ENCODE measurements at regions not wholly inside any gene's neighbourhood (a gene's known extent, or its start where the extent isn't known, plus 50 kb on each side); places are given as distances from the start of the nearest gene placed in this dataset.

GRCh38 chrX:8232406-8232805, 61.3 kb upstream of the VCX2 start:
- intact Hi-C loops (cut with micrococcal nuclease) = no loop called here
- DNase-seq = no peak
- no peak for ATAC-seq

DNA sequence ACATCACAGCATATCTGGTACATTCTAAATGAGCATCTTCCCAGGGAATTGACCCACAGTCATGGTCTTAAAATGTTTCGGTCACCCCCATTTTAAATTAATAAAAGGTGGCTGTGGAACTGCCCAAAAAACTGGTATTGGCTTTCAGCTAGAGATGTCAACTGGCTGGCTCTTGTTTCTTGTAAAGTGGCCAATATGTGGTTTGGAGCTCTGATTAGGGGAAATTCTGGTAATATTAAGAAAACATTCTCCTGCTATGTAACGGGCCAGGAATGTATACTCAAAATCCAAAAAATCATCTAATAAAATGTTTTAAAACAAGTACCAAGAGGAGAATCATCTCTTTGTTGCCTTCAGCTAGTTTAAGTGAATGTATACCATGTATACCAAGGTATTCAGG, 62.0 kb upstream of the VCX2 start:
- ATAC-seq (no peak), DNase-seq (no peak)
- intact Hi-C loops (cut with micrococcal nuclease) = no loop called here

GRCh38 chrX:8235026-8235425, 64.0 kb upstream of the VCX2 start:
- DNase-seq = no peak
- ATAC-seq = no peak
- intact Hi-C loops (cut with micrococcal nuclease) = no loop called here

GRCh38 chrX:8237718-8238117, 66.7 kb upstream of the VCX2 start:
- no peak for DNase-seq
- ATAC-seq = no peak
- intact Hi-C loops (cut with micrococcal nuclease) = no loop called here

GRCh38 chrX:8242431-8243020, 71.5 kb upstream of the VCX2 start:
- DNase-seq (no peak), ATAC-seq (no peak)
- intact Hi-C loops (cut with micrococcal nuclease) = no loop called here

GRCh38 chrX:8244301-8244700, 73.2 kb upstream of the VCX2 start:
- intact Hi-C loops (cut with micrococcal nuclease) = no loop called here
- ATAC-seq (no peak), DNase-seq (no peak)

DNA sequence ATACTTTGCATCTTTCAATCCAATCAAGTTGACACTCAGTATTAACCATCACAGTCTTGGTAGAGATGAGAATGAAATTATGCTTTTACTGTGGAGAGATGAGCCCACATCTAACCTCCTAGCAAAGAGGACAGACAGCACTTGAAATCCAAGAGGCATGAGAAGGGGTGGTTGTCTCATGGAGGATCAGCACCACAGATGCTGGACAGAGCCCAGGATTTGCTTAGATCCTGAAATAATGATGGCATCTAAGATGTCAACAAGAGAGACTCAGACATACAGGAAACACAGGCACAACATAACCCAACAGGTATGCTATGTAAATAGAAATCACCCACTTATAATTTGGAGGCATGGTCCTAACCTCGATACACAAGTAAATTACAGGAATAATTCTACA, 74.3 kb upstream of the VCX2 start:
- DNase-seq = no peak
- intact Hi-C loops (cut with micrococcal nuclease) = no loop called here
- no peak for ATAC-seq

GRCh38 chrX:8253096-8253495, 82.0 kb upstream of the VCX2 start:
- no peak for ATAC-seq
- intact Hi-C loops (cut with micrococcal nuclease) = no loop called here
- DNase-seq = no peak

GRCh38 chrX:8254401-8254800, 83.3 kb upstream of the VCX2 start:
- no peak for DNase-seq
- intact Hi-C loops (cut with micrococcal nuclease) = no loop called here
- ATAC-seq = no peak

- no peak for ATAC-seq
- intact Hi-C loops (cut with micrococcal nuclease) = no loop called here
- DNase-seq = no peak
These were observed 101.8 kb upstream of the VCX2 start for GRCh38 chrX:8272821-8273220.

GRCh38 chrX:8273451-8273895, 102.4 kb upstream of the VCX2 start:
- no peak for DNase-seq
- intact Hi-C loops (cut with micrococcal nuclease) = no loop called here
- no peak for ATAC-seq

- no peak for ATAC-seq
- DNase-seq = no peak
- intact Hi-C loops (cut with micrococcal nuclease) = no loop called here
These were observed 103.1 kb upstream of the VCX2 start for GRCh38 chrX:8274170-8274569.

- intact Hi-C loops (cut with micrococcal nuclease) = no loop called here
- DNase-seq = no peak
- no peak for ATAC-seq
These were observed 107.5 kb upstream of the VCX2 start for GRCh38 chrX:8278557-8278956.

GRCh38 chrX:8279323-8279722, 108.3 kb upstream of the VCX2 start:
- intact Hi-C loops (cut with micrococcal nuclease) = no loop called here
- DNase-seq = no peak
- no peak for ATAC-seq

- DNase-seq = no peak
- no peak for ATAC-seq
- intact Hi-C loops (cut with micrococcal nuclease) = no loop called here
These were observed 113.1 kb upstream of the VCX2 start for GRCh38 chrX:8284131-8284530.

GRCh38 chrX:8288590-8288989, 117.5 kb upstream of the VCX2 start:
- no peak for DNase-seq
- intact Hi-C loops (cut with micrococcal nuclease) = no loop called here
- ATAC-seq = no peak

DNA sequence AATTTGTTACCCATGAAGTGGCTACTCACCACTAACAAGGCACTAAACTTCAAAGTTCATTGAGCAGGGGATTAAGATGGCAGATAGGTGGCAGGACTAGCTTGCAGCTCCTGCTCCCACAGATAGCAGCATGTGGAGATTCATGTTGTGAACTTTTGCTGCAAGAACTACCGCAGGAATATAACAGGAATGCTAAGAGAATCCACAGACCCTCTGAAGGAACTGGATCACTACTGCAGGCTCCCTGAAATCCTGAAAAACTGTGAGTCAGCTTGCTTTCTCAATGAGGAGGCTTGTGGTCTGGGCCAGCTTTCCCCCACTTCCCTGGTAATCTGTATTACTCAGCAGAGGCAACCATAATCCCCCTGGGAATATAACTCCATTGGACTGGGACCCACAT, 118.5 kb upstream of the VCX2 start:
- intact Hi-C loops (cut with micrococcal nuclease) = no loop called here
- DNase-seq (no peak), ATAC-seq (no peak)

DNA sequence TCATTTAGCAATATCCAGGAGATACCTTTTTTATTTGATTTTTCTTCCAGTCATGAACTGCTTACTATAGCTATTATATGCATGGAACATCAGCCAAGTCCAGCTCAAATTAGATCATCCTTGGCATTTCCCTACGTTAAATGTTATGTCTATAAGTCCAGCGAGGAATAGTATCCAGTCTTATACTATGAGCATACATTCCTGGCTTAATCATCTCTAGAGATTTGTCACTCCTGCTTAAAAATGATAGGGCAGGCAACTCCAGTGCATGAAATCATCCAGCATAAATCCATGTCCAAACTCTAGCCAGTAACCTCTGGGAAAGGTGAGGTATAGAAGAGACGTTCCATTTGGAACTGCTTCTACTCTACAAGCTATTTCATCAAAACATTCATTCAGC, 126.7 kb upstream of the VCX2 start:
- ATAC-seq (no peak), DNase-seq (no peak)
- intact Hi-C loops (cut with micrococcal nuclease) = no loop called here

GRCh38 chrX:8304668-8305067, 133.6 kb upstream of the VCX2 start:
- no peak for DNase-seq
- intact Hi-C loops (cut with micrococcal nuclease) = no loop called here
- no peak for ATAC-seq

DNA sequence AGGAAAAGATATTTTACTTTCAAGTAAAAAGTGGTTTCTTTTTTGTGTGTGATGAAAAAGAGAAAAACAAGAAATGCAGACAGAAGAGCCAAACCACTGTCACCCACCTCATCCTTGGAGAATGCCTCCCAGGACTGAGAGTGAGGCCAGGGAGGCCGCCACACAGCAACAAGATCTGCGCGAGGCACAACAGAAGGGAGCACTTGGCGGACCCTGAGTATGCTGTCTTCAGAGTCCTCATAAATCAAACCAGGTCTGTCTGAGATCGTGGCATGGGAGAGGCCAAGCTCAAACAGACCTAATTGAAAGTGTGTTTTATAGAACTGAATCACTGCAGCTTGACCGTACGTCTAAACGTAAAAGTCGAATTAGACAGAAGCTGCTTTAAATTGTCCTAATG, 134.3 kb upstream of the VCX2 start:
- ATAC-seq (no peak), DNase-seq (no peak)
- intact Hi-C loops (cut with micrococcal nuclease) = no loop called here

- DNase-seq = no peak
- intact Hi-C loops (cut with micrococcal nuclease) = no loop called here
- no peak for ATAC-seq
These were observed 135.3 kb upstream of the VCX2 start for GRCh38 chrX:8306291-8306925.

- intact Hi-C loops (cut with micrococcal nuclease) = no loop called here
- ATAC-seq = no peak
These were observed 139.3 kb upstream of the VCX2 start for GRCh38 chrX:8310409-8310808.

More at GRCh38 chrX:8310409-8310808, 139.3 kb upstream of the VCX2 start:
- DNase-seq = no peak

All from left ventricle myocardium superior (tissue), 1 donor.